IMR-90 (cell line): ENCODE measurements at regions not wholly inside any gene's neighbourhood (a gene's known extent, or its start where the extent isn't known, plus 50 kb on each side); places are given as distances from the start of the nearest gene placed in this dataset.

ENCODE experiments used
- BHLHE40 ChIP-seq: fragments of 150-350 bp; IDR thresholded peaks from 2 replicates; pipeline ENCODE4 v1.6.1; 2016; ENCODE audit warnings: mild to moderate bottlenecking, low read depth, low read length
- CEBPB ChIP-seq: IDR thresholded peaks from 2 replicates; pipeline ENCODE4 v1.6.1; 2012; ENCODE audit warnings: low read depth, low read length, improper control_type of control experiment
- CTCF ChIP-seq: conservative IDR thresholded peaks from 2 replicates; pipeline ENCODE4 v1.5.1; 2012; ENCODE audit warnings: mild to moderate bottlenecking, low read depth, low read length, improper control_type of control experiment
- MAFK ChIP-seq: IDR thresholded peaks from 2 replicates; pipeline ENCODE4 v1.6.1; 2012; ENCODE audit warnings: low read depth, low read length, improper control_type of control experiment
- MXI1 ChIP-seq: IDR thresholded peaks from 2 replicates; pipeline ENCODE4 v1.6.1; 2012; ENCODE audit warnings: low read depth, mild to moderate bottlenecking, low read length, moderate library complexity, borderline replicate concordance
- NFE2L2 ChIP-seq: fragments of 150-350 bp; IDR thresholded peaks from 2 replicates; pipeline ENCODE4 v1.6.1; 2016; ENCODE audit warnings: low read depth, mild to moderate bottlenecking, low read length
- POLR2A ChIP-seq: IDR thresholded peaks from 2 replicates; pipeline ENCODE4 v1.6.1; 2012; ENCODE audit warnings: mild to moderate bottlenecking, low read depth, low read length
- RAD21 ChIP-seq: IDR thresholded peaks from 2 replicates; pipeline ENCODE4 v1.6.1; 2012; ENCODE audit warnings: low read length, improper control_type of control experiment
- RCOR1 ChIP-seq: IDR thresholded peaks from 2 replicates; pipeline ENCODE4 v1.6.1; 2012; ENCODE audit warnings: mild to moderate bottlenecking, low read length, improper control_type of control experiment; ENCODE audit not compliant: insufficient replicate concordance
- RFX5 ChIP-seq: IDR thresholded peaks from 2 replicates; pipeline ENCODE4 v1.8.0; 2012; ENCODE audit warnings: low read depth, mild to moderate bottlenecking, low read length, moderate library complexity
- USF2 ChIP-seq: fragments of 150-350 bp; IDR thresholded peaks from 2 replicates; pipeline ENCODE4 v1.6.1; 2017; ENCODE audit warnings: mild to moderate bottlenecking, antibody characterized with exemption, low read length, low read depth

GRCh38 chr2:140057928-140058327 is 1277.7 kb upstream of the NXPH2 start:
- no peak for TF ChIP-seq NFE2L2
- TF ChIP-seq CTCF, result no peak
- TF ChIP-seq RCOR1, result no peak
- no peak for TF ChIP-seq RAD21
- TF ChIP-seq USF2, result no peak
- TF ChIP-seq BHLHE40, result no peak
- no peak for TF ChIP-seq MXI1
- TF ChIP-seq CEBPB, result no peak
- no peak for TF ChIP-seq RFX5
- no peak for TF ChIP-seq POLR2A
- TF ChIP-seq MAFK, result no peak
